HL-60/S4 (cell line): ENCODE measurements at regions not wholly inside any gene's neighbourhood (a gene's known extent, or its start where the extent isn't known, plus 50 kb on each side); places are given as distances from the start of the nearest gene placed in this dataset.

Experiments used
- in situ Hi-C: fragments of 300-500 bp; cut with MboI; formaldehyde crosslinking; loops from 2 replicates; pipeline ENCODE4 v1.14.3; 2022; ENCODE audit warnings: low sequenced_read_pairs

GRCh38 chr19:31096062-31096830 lies 253.0 kb downstream of the TSHZ3 start:
- in situ Hi-C loops: no loop called here

- in situ Hi-C loops: no loop called here
Measured at GRCh38 chr19:31095100-31095804, 254.0 kb downstream of the TSHZ3 start.

GRCh38 chr19:31092274-31092673 lies 257.0 kb downstream of the TSHZ3 start:
- in situ Hi-C loops: no loop called here

GRCh38 chr19:31089681-31090080 lies 259.6 kb downstream of the TSHZ3 start:
- in situ Hi-C loops: no loop called here

- in situ Hi-C loops: no loop called here
Measured at GRCh38 chr19:31085125-31085524, 264.1 kb downstream of the TSHZ3 start.

GRCh38 chr19:31083105-31083504 lies 266.1 kb downstream of the TSHZ3 start:
- in situ Hi-C loops: no loop called here

GRCh38 chr19:31075146-31075655 lies 274.0 kb downstream of the TSHZ3 start:
- in situ Hi-C loops: no loop called here

GRCh38 chr19:31074199-31075125 lies 274.8 kb downstream of the TSHZ3 start:
- in situ Hi-C loops: no loop called here

GRCh38 chr19:31073485-31074198 lies 275.6 kb downstream of the TSHZ3 start:
- in situ Hi-C loops: no loop called here

- in situ Hi-C loops: no loop called here
Measured at GRCh38 chr19:31072451-31072850, 276.8 kb downstream of the TSHZ3 start.

- in situ Hi-C loops: no loop called here
Measured at GRCh38 chr19:31071136-31071855, 277.9 kb downstream of the TSHZ3 start.

GRCh38 chr19:31070146-31071065 lies 278.8 kb downstream of the TSHZ3 start:
- in situ Hi-C loops: no loop called here

- in situ Hi-C loops: no loop called here
Measured at GRCh38 chr19:31068268-31068667, 281.0 kb downstream of the TSHZ3 start.

- in situ Hi-C loops: no loop called here
Measured at GRCh38 chr19:31066385-31066784, 282.9 kb downstream of the TSHZ3 start.

GRCh38 chr19:31064491-31064890 lies 284.7 kb downstream of the TSHZ3 start:
- in situ Hi-C loops: no loop called here

- in situ Hi-C loops: no loop called here
Measured at GRCh38 chr19:31058676-31059340, 290.4 kb downstream of the TSHZ3 start.

GRCh38 chr19:31057476-31057875 lies 291.8 kb downstream of the TSHZ3 start:
- in situ Hi-C loops: no loop called here

GRCh38 chr19:31055454-31055853 lies 293.8 kb downstream of the TSHZ3 start:
- in situ Hi-C loops: no loop called here
